Nephron (organoid): ENCODE measurements at regions not wholly inside any gene's neighbourhood (a gene's known extent, or its start where the extent isn't known, plus 50 kb on each side); places are given as distances from the start of the nearest gene placed in this dataset.

ENCODE experiments used
- H3K27ac Mint-ChIP-seq, 3 experiments: 2 replicates each; pipeline ENCODE4 v1.8.0; 2020; ENCODE audit warnings: mixed read lengths in 3 of 3, mild to moderate bottlenecking in 2 of 3, moderate library complexity in 1 of 3
- H3K27me3 Mint-ChIP-seq: 2 replicates; pipeline ENCODE4 v1.8.0; 2021; ENCODE audit warnings: low read depth, mild to moderate bottlenecking, moderate library complexity, mixed read lengths
- H3K36me3 Mint-ChIP-seq: 2 replicates; pipeline ENCODE4 v1.8.0; 2020; ENCODE audit warnings: low read depth, mixed read lengths
- H3K4me1 Mint-ChIP-seq: 2 replicates; pipeline ENCODE4 v1.8.0; 2020; ENCODE audit warnings: mixed read lengths
- H3K4me3 Mint-ChIP-seq, 3 experiments: 2 replicates each; pipeline ENCODE4 v1.8.0; 2020; ENCODE audit warnings: mild to moderate bottlenecking in 3 of 3, mixed read lengths in 3 of 3, moderate library complexity in 2 of 3
- H3K9me3 Mint-ChIP-seq: 2 replicates; pipeline ENCODE4 v1.8.0; 2020; ENCODE audit warnings: mixed read lengths
- CTCF ChIP-seq, 3 experiments: fragments of 200-600 bp; sonication (generic); IDR thresholded peaks; one replicate each; pipeline ENCODE4 v1.5.0; 2021; ENCODE audit warnings: antibody characterized with exemption in 3 of 3; ENCODE audit not compliant: unreplicated experiment in 3 of 3

- no peak for TF ChIP-seq CTCF (IDR thresholded peaks at IDR 0.05; ENCODE audit: unreplicated experiment in 3 of 3)
- no peaks in the 10 kb centered on the region for H3K36me3 Mint-ChIP-seq
- H3K9me3 Mint-ChIP-seq: no peaks in the 10 kb centered on the region
These were observed 134.5 kb upstream of the TAPT1 start for GRCh38 chr4:16360694-16361262.

GRCh38 chr4:16353165-16353564 lies 126.9 kb upstream of the TAPT1 start:
- no peak for TF ChIP-seq CTCF (IDR thresholded peaks at IDR 0.05; ENCODE audit: unreplicated experiment in 3 of 3)
- no peak overlapping the region for H3K4me3 Mint-ChIP-seq
- no peaks in the 10 kb centered on the region for H3K4me1 Mint-ChIP-seq
- no peaks in the 10 kb centered on the region for H3K9me3 Mint-ChIP-seq
- no peaks in the 10 kb centered on the region for H3K27me3 Mint-ChIP-seq
- H3K27ac Mint-ChIP-seq: no peak overlapping the region
- H3K36me3 Mint-ChIP-seq: no peaks in the 10 kb centered on the region

More at GRCh38 chr4:16360694-16361262, 134.5 kb upstream of the TAPT1 start:
- Mint-ChIP-seq H3K27me3 (no peaks in the 10 kb centered on the region), H3K27ac (no peak overlapping the region), H3K4me3 (no peak overlapping the region), H3K4me1 (no peaks in the 10 kb centered on the region)

- no peaks in the 10 kb centered on the region for H3K4me1 Mint-ChIP-seq
- H3K27me3 Mint-ChIP-seq: no peaks in the 10 kb centered on the region
- H3K9me3 Mint-ChIP-seq: no peaks in the 10 kb centered on the region
- no peaks in the 10 kb centered on the region for H3K36me3 Mint-ChIP-seq
- H3K27ac Mint-ChIP-seq: no peak overlapping the region
- TF ChIP-seq CTCF (IDR thresholded peaks at IDR 0.05; ENCODE audit: unreplicated experiment in 3 of 3): no peak
- H3K4me3 Mint-ChIP-seq: no peak overlapping the region
These were observed 124.9 kb upstream of the TAPT1 start for GRCh38 chr4:16351161-16351560.

GRCh38 chr4:16344853-16345252 lies 118.6 kb upstream of the TAPT1 start:
- H3K9me3 Mint-ChIP-seq: peaks cover 4% of the 10 kb centered on the region
- no peak overlapping the region for H3K4me3 Mint-ChIP-seq
- no peaks in the 10 kb centered on the region for H3K27me3 Mint-ChIP-seq
- no peak for TF ChIP-seq CTCF (IDR thresholded peaks at IDR 0.05; ENCODE audit: unreplicated experiment in 3 of 3)
- H3K4me1 Mint-ChIP-seq: no peaks in the 10 kb centered on the region
- no peak overlapping the region for H3K27ac Mint-ChIP-seq
- no peaks in the 10 kb centered on the region for H3K36me3 Mint-ChIP-seq

GRCh38 chr4:16337936-16338335 lies 111.7 kb upstream of the TAPT1 start:
- H3K27me3 Mint-ChIP-seq: no peaks in the 10 kb centered on the region
- peaks cover 6% of the 10 kb centered on the region for H3K4me1 Mint-ChIP-seq
- H3K27ac Mint-ChIP-seq: no peak overlapping the region
- H3K36me3 Mint-ChIP-seq: no peaks in the 10 kb centered on the region
- TF ChIP-seq CTCF (IDR thresholded peaks at IDR 0.05; ENCODE audit: unreplicated experiment in 3 of 3): no peak
- no peak overlapping the region for H3K4me3 Mint-ChIP-seq
- H3K9me3 Mint-ChIP-seq: no peaks in the 10 kb centered on the region

GRCh38 chr4:16334601-16335000 lies 108.3 kb upstream of the TAPT1 start:
- no peak overlapping the region for H3K4me3 Mint-ChIP-seq
- peak overlapping the region in 2 of 3 experiments; percentile 59 to 87 for H3K27ac Mint-ChIP-seq
- no peaks in the 10 kb centered on the region for H3K36me3 Mint-ChIP-seq
- no peaks in the 10 kb centered on the region for H3K27me3 Mint-ChIP-seq
- peaks cover 15% of the 10 kb centered on the region for H3K4me1 Mint-ChIP-seq
- no peak for TF ChIP-seq CTCF (IDR thresholded peaks at IDR 0.05; ENCODE audit: unreplicated experiment in 3 of 3)
- H3K9me3 Mint-ChIP-seq: no peaks in the 10 kb centered on the region
